ENCODE measurements at regions not wholly inside any gene's neighbourhood (a gene's known extent, or its start where the extent isn't known, plus 50 kb on each side); places are given as distances from the start of the nearest gene placed in this dataset.

- no peak overlapping the region for H3T11ph ChIP-seq (ENCODE audit: low read length)
- no peaks in the 10 kb centered on the region for H3K79me1 ChIP-seq (ENCODE audit: insufficient read depth, low read depth, low read length, poor library complexity, severe bottlenecking)
- H3K27me3 ChIP-seq (ENCODE audit: insufficient read depth, low read length) = no peaks in the 10 kb centered on the region
- no peak overlapping the region for H2AFZ ChIP-seq (ENCODE audit: low read length)
- H3K4ac ChIP-seq (ENCODE audit: low read depth, low read length) = no peak overlapping the region
- DNase-seq = no peak
- H2BK120ac ChIP-seq (ENCODE audit: low read depth, low read length, poor library complexity, severe bottlenecking) = no peak overlapping the region
- no peak overlapping the region for H3K4me2 ChIP-seq (ENCODE audit: insufficient read depth, insufficient read length, low read length)
- Mint-ChIP-seq H3K4me3 (no peak overlapping the region), H3K36me3 (ENCODE audit: insufficient read depth in 1 of 3, low read depth in 3 of 3) (peaks cover 0 to 9% (median 9%) of the 10 kb centered on the region in 3 experiments; a peak in 5 of 7 replicates), H3K27me3 (ENCODE audit: low read depth) (no peaks in the 10 kb centered on the region; the same call in 1 of the 2 replicates), H3K9me3 (peaks cover 3 to 8% of the 10 kb centered on the region in 2 experiments; a peak in 4 of 5 replicates), H3K4me1 (peaks cover 0 to 4% of the 10 kb centered on the region in 2 experiments; a peak in 1 of 4 replicates), H3K27ac (no peak overlapping the region)
- no peak overlapping the region for H2BK15ac ChIP-seq (ENCODE audit: low read depth, low read length)
- H3K14ac ChIP-seq (ENCODE audit: insufficient read depth, low read length) = no peak overlapping the region
- H3K56ac ChIP-seq (ENCODE audit: insufficient read length, low read depth, low read length) = no peak overlapping the region
- H3K9ac ChIP-seq (ENCODE audit: extremely low read depth, insufficient read length, low read length) = no peak overlapping the region
- no peak overlapping the region for H3K18ac ChIP-seq (ENCODE audit: insufficient read length, low read depth, low read length)
- H4K8ac ChIP-seq (replicated peaks; ENCODE audit: insufficient read length, low read depth, low read length) = no peak overlapping the region
- no peak overlapping the region for H2AK5ac ChIP-seq (ENCODE audit: insufficient read length, low read length)
- H4K91ac ChIP-seq (ENCODE audit: insufficient read length, low read depth, low read length) = no peak overlapping the region
- no peaks in the 10 kb centered on the region for H3K4me1 ChIP-seq (ENCODE audit: insufficient read depth, low read length)
- WGBS (ENCODE audit: extremely low coverage, insufficient read length, low lambda C conversion rate) = no CpG with 5 or more reads among the region's 2 CpGs
- no peak overlapping the region for H2BK12ac ChIP-seq (ENCODE audit: insufficient read length, low read depth, low read length)
- no peak overlapping the region for H2BK20ac ChIP-seq (ENCODE audit: low read depth, low read length, poor library complexity, severe bottlenecking)
- no peaks in the 10 kb centered on the region for H3K23me2 ChIP-seq (ENCODE audit: insufficient read length, low read depth, low read length, poor library complexity, severe bottlenecking)
- H3K27ac ChIP-seq (ENCODE audit: insufficient read length, low read depth, low read length) = no peak overlapping the region
- TF ChIP-seq CTCF (conservative IDR thresholded peaks at IDR 0.05) = no peak
- H4K20me1 ChIP-seq (ENCODE audit: control insufficient read depth, insufficient read depth, insufficient read length) = no peaks in the 10 kb centered on the region
- no peaks in the 10 kb centered on the region for H3K9me3 ChIP-seq (ENCODE audit: control insufficient read depth, low read depth, low read length)
- H3K23ac ChIP-seq (ENCODE audit: insufficient read length, low read depth, low read length) = no peak overlapping the region
- no peaks in the 10 kb centered on the region for H3K79me2 ChIP-seq (ENCODE audit: insufficient read depth, low read length)
- no peak overlapping the region for H2BK5ac ChIP-seq (ENCODE audit: insufficient read length, low read length)
- H4K5ac ChIP-seq (ENCODE audit: insufficient read length, low read depth, low read length) = no peak overlapping the region
Observed at GRCh38 chr12:97994746-97995484, 520.5 kb upstream of the TMPO start.

All from H9 (cell line).